ENCODE measurements at regions not wholly inside any gene's neighbourhood (a gene's known extent, or its start where the extent isn't known, plus 50 kb on each side); places are given as distances from the start of the nearest gene placed in this dataset.

- no peak for DNase-seq
These were observed 1475.4 kb downstream of the BRD1 start for GRCh38 chr22:48352086-48352911.

GRCh38 chr22:48351376-48352085 lies 1476.1 kb downstream of the BRD1 start:
- no peak for DNase-seq

GRCh38 chr22:48350456-48350855 lies 1477.2 kb downstream of the BRD1 start:
- DNase-seq: no peak

GRCh38 chr22:48348855-48349254 lies 1478.8 kb downstream of the BRD1 start:
- no peak for DNase-seq

GRCh38 chr22:48347311-48347710 lies 1480.4 kb downstream of the BRD1 start:
- no peak for DNase-seq

- no peak for DNase-seq
These were observed 1480.8 kb downstream of the BRD1 start for GRCh38 chr22:48346911-48347310.

GRCh38 chr22:48346311-48346710 lies 1481.4 kb downstream of the BRD1 start:
- DNase-seq: no peak

- no peak for DNase-seq
These were observed 1482.0 kb downstream of the BRD1 start for GRCh38 chr22:48345631-48346030.

- no peak for DNase-seq
These were observed 1484.2 kb downstream of the BRD1 start for GRCh38 chr22:48343461-48343860.

GRCh38 chr22:48342732-48343131 lies 1484.9 kb downstream of the BRD1 start:
- DNase-seq: no peak

- DNase-seq: no peak
These were observed 1485.7 kb downstream of the BRD1 start for GRCh38 chr22:48342016-48342415.

GRCh38 chr22:48340727-48341709 lies 1486.7 kb downstream of the BRD1 start:
- no peak for DNase-seq

GRCh38 chr22:48340191-48340590 lies 1487.5 kb downstream of the BRD1 start:
- no peak for DNase-seq

- DNase-seq: no peak
These were observed 1488.6 kb downstream of the BRD1 start for GRCh38 chr22:48338793-48339705.

- DNase-seq: no peak
These were observed 1489.5 kb downstream of the BRD1 start for GRCh38 chr22:48337957-48338792.

GRCh38 chr22:48336339-48337060 lies 1491.2 kb downstream of the BRD1 start:
- DNase-seq: no peak

GRCh38 chr22:48335442-48336139 lies 1492.1 kb downstream of the BRD1 start:
- no peak for DNase-seq

GRCh38 chr22:48334971-48335370 lies 1492.7 kb downstream of the BRD1 start:
- DNase-seq: no peak
